WTC11 (cell line): ENCODE measurements at regions not wholly inside any gene's neighbourhood (a gene's known extent, or its start where the extent isn't known, plus 50 kb on each side); places are given as distances from the start of the nearest gene placed in this dataset.

ENCODE experiments used
- ATAC-seq: fragments of 200-7000 bp; cut with Tn5 transposase; 2 replicates; pipeline ENCODE4 v1.10.0; 2021; ENCODE audit warnings: mild to moderate bottlenecking, moderate library complexity
- CTCF ChIA-PET: fragments of 300-600 bp; sonication (Branson Sonifier 250); formaldehyde crosslinking; loops from one replicate; lab custom pipeline; 2021; ENCODE audit warnings: antibody characterized with exemption; lab: Charles Lee
- POLR2A ChIA-PET: fragments of 350-600 bp; sonication (Branson Sonifier 250); formaldehyde crosslinking; loops from one replicate; lab custom pipeline; 2021; ENCODE audit warnings: antibody characterized with exemption; lab: Charles Lee
- DNase-seq: peaks from one replicate; pipeline ENCODE4 v3.0.0; 2021; ENCODE audit warnings: low spot score
- H3K27ac Mint-ChIP-seq: 2 replicates; pipeline ENCODE4 v1.8.0; 2021; ENCODE audit warnings: mixed read lengths
- H3K27me3 Mint-ChIP-seq: 2 replicates; pipeline ENCODE4 v1.8.0; 2021; ENCODE audit warnings: low read depth, mild to moderate bottlenecking, moderate library complexity, mixed read lengths
- H3K36me3 Mint-ChIP-seq: 2 replicates; pipeline ENCODE4 v1.8.0; 2021; ENCODE audit warnings: mixed read lengths
- H3K4me1 Mint-ChIP-seq: 2 replicates; pipeline ENCODE4 v1.8.0; 2022; ENCODE audit warnings: mixed read lengths
- H3K4me3 Mint-ChIP-seq: 2 replicates; pipeline ENCODE4 v1.8.0; 2021; ENCODE audit warnings: mild to moderate bottlenecking, moderate library complexity, mixed read lengths
- H3K9me3 Mint-ChIP-seq: 2 replicates; pipeline ENCODE4 v1.8.0; 2021; ENCODE audit warnings: mixed read lengths
- ATF2 ChIP-seq: sonication (generic); formaldehyde crosslinking; IDR thresholded peaks from 2 replicates; pipeline ENCODE4 v1.8.1; 2022; ENCODE audit warnings: low read depth, missing genetic modification reagents, borderline replicate concordance
- ATF6 ChIP-seq: sonication (generic); formaldehyde crosslinking; IDR thresholded peaks from 2 replicates; pipeline ENCODE4 v1.8.1; 2023; ENCODE audit warnings: mild to moderate bottlenecking, missing genetic modification reagents
- CBFB ChIP-seq: sonication (generic); formaldehyde crosslinking; IDR thresholded peaks from 2 replicates; pipeline ENCODE4 v1.8.1; 2022; ENCODE audit warnings: mild to moderate bottlenecking, low read depth, missing genetic modification reagents
- ESRRA ChIP-seq: sonication (generic); formaldehyde crosslinking; IDR thresholded peaks from 2 replicates; pipeline ENCODE4 v1.8.1; 2022; ENCODE audit warnings: mild to moderate bottlenecking, missing genetic modification reagents, borderline replicate concordance
- FOXP1 ChIP-seq: sonication (generic); formaldehyde crosslinking; IDR thresholded peaks from 2 replicates; pipeline ENCODE4 v1.8.0; 2022; ENCODE audit warnings: missing genetic modification reagents, mild to moderate bottlenecking, moderate library complexity, borderline replicate concordance
- GABPB1 ChIP-seq: sonication (generic); formaldehyde crosslinking; IDR thresholded peaks from 2 replicates; pipeline ENCODE4 v1.8.1; 2023; ENCODE audit warnings: mild to moderate bottlenecking, missing genetic modification reagents
- GRHL2 ChIP-seq: fragments of 250-450 bp; sonication (Bioruptor Pico); IDR thresholded peaks from 2 replicates; pipeline ENCODE4 v1.8.0; 2022; ENCODE audit warnings: mild to moderate bottlenecking, moderate library complexity; ENCODE audit not compliant: insufficient replicate concordance, severe bottlenecking
- HMGA2 ChIP-seq: fragments of 250-450 bp; sonication (Bioruptor Pico); IDR thresholded peaks from 2 replicates; pipeline ENCODE4 v1.4.0; 2021; ENCODE audit warnings: mild to moderate bottlenecking, moderate library complexity
- HMGXB4 ChIP-seq: sonication (generic); formaldehyde crosslinking; IDR thresholded peaks from 2 replicates; pipeline ENCODE4 v1.8.1; 2023; ENCODE audit warnings: mild to moderate bottlenecking, moderate library complexity, missing genetic modification reagents
- JAZF1 ChIP-seq: fragments of 250-450 bp; sonication (Bioruptor Pico); IDR thresholded peaks from 2 replicates; pipeline ENCODE4 v1.9.0; 2021; ENCODE audit warnings: moderate library complexity, mild to moderate bottlenecking, inconsistent platforms
- JUN ChIP-seq: sonication (generic); formaldehyde crosslinking; IDR thresholded peaks from 2 replicates; pipeline ENCODE4 v1.8.0; 2023; ENCODE audit warnings: mild to moderate bottlenecking, missing genetic modification reagents
- NFATC4 ChIP-seq: fragments of 250-450 bp; sonication (Bioruptor Pico); IDR thresholded peaks from 2 replicates; pipeline ENCODE4 v1.9.0; 2021; ENCODE audit warnings: mild to moderate bottlenecking
- PRDM15 ChIP-seq: sonication (generic); formaldehyde crosslinking; IDR thresholded peaks from 2 replicates; pipeline ENCODE4 v1.8.0; 2022; ENCODE audit warnings: missing genetic modification reagents
- RORB ChIP-seq: fragments of 250-450 bp; sonication (Bioruptor Pico); IDR thresholded peaks from 2 replicates; pipeline ENCODE4 v1.9.0; 2021; ENCODE audit warnings: mild to moderate bottlenecking
- SMAD4 ChIP-seq: sonication (generic); formaldehyde crosslinking; IDR thresholded peaks from 2 replicates; pipeline ENCODE4 v1.8.0; 2022; ENCODE audit warnings: mild to moderate bottlenecking, missing genetic modification reagents
- ZBTB21 ChIP-seq: sonication (generic); formaldehyde crosslinking; IDR thresholded peaks from 2 replicates; pipeline ENCODE4 v1.8.1; 2023; ENCODE audit warnings: mild to moderate bottlenecking, missing genetic modification reagents, borderline replicate concordance
- ZNF396 ChIP-seq: fragments of 250-450 bp; sonication (Bioruptor Pico); IDR thresholded peaks from 2 replicates; pipeline ENCODE4 v1.8.0; 2021; ENCODE audit warnings: mild to moderate bottlenecking, moderate library complexity, borderline replicate concordance
- ZNF532 ChIP-seq: fragments of 250-450 bp; sonication (Bioruptor Pico); IDR thresholded peaks from 2 replicates; pipeline ENCODE4 v1.9.0; 2021; ENCODE audit warnings: mild to moderate bottlenecking, borderline replicate concordance

GRCh38 chr5:29924107-29924506 lies 1269.4 kb upstream of the CDH6 start (continued):
- no peak for TF ChIP-seq PRDM15
- TF ChIP-seq ZNF532 (CRISPR knock-in tag): no peak
- TF ChIP-seq FOXP1 (CRISPR knock-in tag): no peak
- TF ChIP-seq ATF2 (CRISPR knock-in tag): no peak
- TF ChIP-seq RORB (CRISPR knock-in tag): no peak
- TF ChIP-seq, all 79 proteins: peak for 0

- POLR2A ChIA-PET: no interaction called here
- H3K27ac Mint-ChIP-seq: no peak overlapping the region
- TF ChIP-seq JUN (CRISPR knock-in tag) (no peak), NFATC4 (no peak), ZNF396 (CRISPR knock-in tag) (no peak), HMGA2 (CRISPR knock-in tag) (no peak), JAZF1 (no peak), ZBTB21 (CRISPR knock-in tag) (no peak), ESRRA (CRISPR knock-in tag) (no peak), ZNF532 (CRISPR knock-in tag) (no peak), GABPB1 (CRISPR knock-in tag) (no peak), ATF6 (CRISPR knock-in tag) (no peak), HMGXB4 (CRISPR knock-in tag) (no peak), GRHL2 (CRISPR knock-in tag) (no peak), SMAD4 (CRISPR knock-in tag) (no peak), CBFB (no peak)
Observed at GRCh38 chr5:29905626-29906353, 1287.7 kb upstream of the CDH6 start.

More at GRCh38 chr5:29905626-29906353, 1287.7 kb upstream of the CDH6 start:
- H3K4me1 Mint-ChIP-seq: no peaks in the 10 kb centered on the region
- CTCF ChIA-PET: no interaction called here
- H3K9me3 Mint-ChIP-seq: peaks cover 22% of the 10 kb centered on the region
- no peak for DNase-seq
- no peak overlapping the region for H3K4me3 Mint-ChIP-seq
- no peaks in the 10 kb centered on the region for H3K27me3 Mint-ChIP-seq
- H3K36me3 Mint-ChIP-seq: peaks cover 3% of the 10 kb centered on the region; the same call in 1 of the 2 replicates
- no peak for ATAC-seq
